Eye (tissue), 1 donor: ENCODE measurements at regions not wholly inside any gene's neighbourhood (a gene's known extent, or its start where the extent isn't known, plus 50 kb on each side); places are given as distances from the start of the nearest gene placed in this dataset.

Source experiments
- DNase-seq: peaks from one replicate; pipeline ENCODE4 v3.0.0-alpha.2; 2015

GRCh38 chr20:39431091-39431880, 469.1 kb downstream of the DHX35 start:
- no peak for DNase-seq

- DNase-seq = peak; percentile 46
Measured at GRCh38 chr20:39429726-39430125, 467.6 kb downstream of the DHX35 start.

- DNase-seq = no peak
Measured at GRCh38 chr20:39424962-39425678, 463.0 kb downstream of the DHX35 start.

- no peak for DNase-seq
Measured at GRCh38 chr20:39421571-39422105, 459.5 kb downstream of the DHX35 start.

GRCh38 chr20:39412091-39412490, 449.9 kb downstream of the DHX35 start:
- DNase-seq = no peak

- no peak for DNase-seq
Measured at GRCh38 chr20:39399463-39399862, 437.3 kb downstream of the DHX35 start.

GRCh38 chr20:39398656-39399055, 436.5 kb downstream of the DHX35 start:
- DNase-seq = no peak

GRCh38 chr20:39397646-39398045, 435.5 kb downstream of the DHX35 start:
- no peak for DNase-seq

GRCh38 chr20:39395478-39396291, 433.5 kb downstream of the DHX35 start:
- DNase-seq = no peak

- DNase-seq = no peak
Measured at GRCh38 chr20:39394461-39394860, 432.3 kb downstream of the DHX35 start.

GRCh38 chr20:39390186-39390585, 428.0 kb downstream of the DHX35 start:
- no peak for DNase-seq

GRCh38 chr20:39381595-39381994, 419.5 kb downstream of the DHX35 start:
- DNase-seq = no peak

- DNase-seq = no peak
Measured at GRCh38 chr20:39378776-39379175, 416.6 kb downstream of the DHX35 start.

- DNase-seq = no peak
Measured at GRCh38 chr20:39376788-39377187, 414.6 kb downstream of the DHX35 start.

- no peak for DNase-seq
Measured at GRCh38 chr20:39364320-39364719, 402.2 kb downstream of the DHX35 start.

- no peak for DNase-seq
Measured at GRCh38 chr20:39359981-39360620, 398.0 kb downstream of the DHX35 start.

GRCh38 chr20:39358052-39358451, 395.9 kb downstream of the DHX35 start:
- no peak for DNase-seq

GRCh38 chr20:39356908-39357307, 394.8 kb downstream of the DHX35 start:
- DNase-seq = no peak

GRCh38 chr20:39349240-39349639, 387.1 kb downstream of the DHX35 start:
- DNase-seq = no peak

- DNase-seq = no peak
Measured at GRCh38 chr20:39347626-39348025, 385.5 kb downstream of the DHX35 start.

GRCh38 chr20:39342463-39342862, 380.3 kb downstream of the DHX35 start:
- DNase-seq = no peak
